H4 (cell line): ENCODE measurements at regions not wholly inside any gene's neighbourhood (a gene's known extent, or its start where the extent isn't known, plus 50 kb on each side); places are given as distances from the start of the nearest gene placed in this dataset.
"Not testable (repeated sequence)": the region's sequence is repeated elsewhere in the genome, so short reads cannot be mapped to it uniquely, and the experiment has no call there.

ENCODE experiments used
- DNase-seq: peaks from one replicate; pipeline ENCODE4 v3.0.0-alpha.2; 2015; ENCODE audit warnings: low spot score

DNA sequence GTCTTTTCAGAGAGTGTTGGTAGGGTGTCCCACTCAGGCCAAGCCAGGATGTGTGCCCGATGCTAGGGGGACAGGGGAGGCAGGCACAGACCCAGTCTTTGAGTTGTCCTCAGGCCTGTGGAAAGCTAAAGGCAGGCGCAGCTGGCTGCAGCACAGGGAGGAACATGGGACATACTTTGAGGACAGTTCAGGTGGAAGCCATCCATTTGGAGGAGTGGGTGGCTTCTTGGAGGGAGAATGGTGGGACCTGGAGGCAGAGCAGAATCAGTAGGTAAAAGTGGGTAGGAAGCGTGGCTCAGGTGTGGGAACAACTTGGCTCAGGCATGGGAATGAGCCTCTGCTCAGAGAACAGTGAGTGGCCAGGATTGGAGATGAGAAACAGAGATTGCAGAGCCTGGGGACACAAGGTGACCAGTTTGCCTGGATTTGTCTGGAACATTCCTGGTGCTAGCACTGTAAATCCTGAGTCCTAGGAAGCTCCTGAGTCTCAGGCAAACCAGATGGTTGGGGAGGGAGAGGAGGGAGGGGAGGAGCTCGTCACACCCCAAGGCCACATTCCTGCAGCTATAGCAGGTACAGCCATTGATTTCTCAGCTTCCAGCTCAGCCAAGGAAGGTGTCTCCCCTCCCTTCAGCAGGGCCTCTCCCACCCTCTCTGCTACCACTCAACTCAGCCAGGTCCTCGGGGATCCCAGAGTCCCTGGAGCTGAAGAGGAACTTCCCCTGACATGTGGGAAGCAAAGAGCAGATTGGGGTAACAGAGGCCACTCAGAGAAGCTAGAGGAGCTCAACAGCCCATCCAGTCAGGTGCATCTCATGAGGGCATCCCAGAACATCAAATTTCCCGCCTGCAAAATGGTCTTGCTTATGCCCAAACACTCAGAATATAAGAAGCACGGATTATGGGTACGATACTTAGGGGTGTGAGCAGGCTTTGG, 65.2 kb upstream of the TINAGL1 start:
- DNase-seq = no peak

DNA sequence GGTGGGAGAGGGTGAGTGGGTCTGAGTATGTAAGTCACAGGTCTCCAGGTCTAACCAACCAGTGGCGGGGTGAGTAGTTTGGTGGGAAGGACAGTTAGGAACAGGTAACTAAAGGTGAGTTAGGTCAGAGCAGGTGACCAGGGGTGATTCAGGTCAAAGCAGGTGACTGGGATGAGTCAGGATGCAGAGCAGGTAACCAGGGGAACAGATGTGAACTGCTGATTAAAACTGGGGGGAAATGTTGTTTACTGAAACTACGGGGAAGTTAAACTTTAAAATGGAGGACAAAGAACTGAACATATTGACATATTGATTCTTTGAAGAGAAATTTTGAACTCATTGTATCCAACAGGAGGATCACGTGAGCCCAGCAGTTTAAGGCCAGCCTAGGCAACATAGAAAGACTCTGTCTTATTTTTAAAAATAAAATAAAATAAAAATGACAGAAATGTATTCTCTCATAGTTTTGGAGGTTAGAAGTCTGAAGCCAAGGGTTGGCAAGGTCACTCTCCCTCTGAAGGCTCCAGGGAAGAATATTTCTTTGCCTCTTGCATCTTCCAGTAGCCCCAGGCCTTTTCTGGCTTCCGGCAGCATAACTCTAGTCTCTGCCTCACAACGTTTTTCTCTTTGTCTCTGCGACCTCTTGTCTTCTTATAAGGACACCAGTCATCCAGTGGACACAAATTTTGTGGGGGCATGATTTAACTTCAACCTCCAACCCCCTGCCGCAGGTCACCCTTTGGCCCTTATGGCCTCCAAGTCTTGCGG, 64.3 kb upstream of the TINAGL1 start:
- no peak for DNase-seq

DNA sequence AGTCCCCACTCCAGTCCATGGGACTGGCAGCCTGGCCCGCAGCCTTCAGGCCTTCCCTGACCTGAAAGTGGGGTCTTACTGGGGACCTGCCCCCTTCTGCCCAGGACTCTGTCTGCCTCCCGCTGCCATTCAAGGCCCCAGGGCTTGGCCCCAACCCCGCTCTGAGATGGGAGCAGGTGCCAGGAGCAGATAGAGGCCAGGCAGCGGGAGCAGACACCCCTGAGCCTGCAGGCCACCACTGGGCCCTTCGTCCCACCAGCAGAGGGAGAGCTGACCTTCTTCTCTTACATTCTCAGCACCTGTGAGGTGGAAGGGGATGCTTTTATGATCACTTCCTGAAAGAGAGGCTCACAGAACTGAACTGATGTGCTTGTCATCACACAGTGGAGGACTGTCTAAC, 62.2 kb upstream of the TINAGL1 start:
- no peak for DNase-seq

DNA sequence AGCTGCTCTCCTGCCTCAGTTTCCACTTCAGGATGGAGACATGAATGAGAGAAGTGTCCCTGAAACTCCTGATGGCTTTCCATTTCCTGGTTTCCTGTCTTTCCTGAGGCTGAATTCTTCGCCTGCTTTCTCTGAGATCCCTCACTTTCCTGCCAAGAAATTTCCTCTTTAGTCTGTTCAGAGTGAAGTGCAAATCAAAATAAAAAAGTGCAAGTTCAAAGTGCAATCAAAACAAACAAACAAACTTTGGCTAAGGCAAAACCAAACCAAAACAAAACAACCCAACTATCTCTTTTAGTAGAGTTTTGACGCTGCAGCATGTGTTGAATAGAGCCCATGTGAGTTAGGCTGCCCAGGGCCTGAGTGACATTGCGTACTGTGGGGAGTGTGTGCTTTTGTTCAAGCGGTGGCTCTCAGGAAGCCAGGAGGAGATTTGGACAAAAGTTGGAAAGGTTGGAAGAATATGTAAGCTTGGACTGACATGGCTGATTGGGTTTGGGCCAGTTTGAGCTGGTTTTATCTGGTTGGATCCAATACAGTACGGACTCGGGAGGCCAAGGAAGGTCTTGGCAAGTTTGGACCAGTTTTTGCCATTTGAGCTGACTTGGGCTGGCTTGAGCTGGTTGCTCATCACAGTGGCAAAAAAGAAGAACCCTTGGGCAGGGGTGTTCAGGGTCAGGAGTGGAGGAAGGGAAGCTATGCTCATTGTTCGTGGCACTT, 61.1 kb upstream of the TINAGL1 start:
- DNase-seq = no peak

DNA sequence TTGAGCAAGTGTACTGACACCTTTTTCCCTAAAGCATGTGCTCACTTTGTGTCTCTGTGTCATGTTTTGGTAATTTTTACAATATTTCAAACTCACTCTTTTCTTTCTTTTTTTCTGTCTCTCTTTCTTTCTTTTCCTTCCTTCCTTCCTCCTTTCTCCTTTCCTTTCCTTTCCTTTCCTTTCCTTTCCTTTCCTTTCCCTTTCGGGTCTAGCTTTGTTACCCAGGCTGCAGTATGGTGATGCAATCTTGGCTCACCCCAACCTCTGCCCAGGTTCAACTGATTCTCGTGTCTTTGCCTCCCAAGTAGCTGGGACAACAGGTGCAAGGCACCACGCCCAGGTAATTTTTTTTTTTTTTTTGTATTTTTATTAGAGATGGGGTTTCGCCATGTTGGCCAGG, 60.4 kb upstream of the TINAGL1 start:
- DNase-seq = no peak

DNA sequence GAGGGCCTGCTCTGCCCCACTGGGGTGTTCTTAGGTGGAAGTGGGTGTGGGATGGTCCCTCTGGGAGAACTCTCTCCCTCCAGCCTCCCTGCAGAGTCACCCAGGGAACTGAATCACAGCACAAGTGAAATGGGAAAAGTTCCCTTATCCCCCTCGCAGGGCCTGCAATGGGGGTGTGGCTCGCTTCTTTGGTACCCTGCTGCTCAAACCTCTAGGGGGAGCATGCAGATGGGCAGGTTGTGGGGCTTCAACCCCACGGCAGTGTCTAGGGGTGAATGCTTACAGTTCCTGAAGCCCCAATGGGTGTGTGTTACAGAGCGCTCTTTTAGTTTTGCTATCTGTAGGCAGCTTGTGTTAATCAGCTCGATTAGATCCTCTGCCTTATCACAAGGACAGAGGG, 59.0 kb upstream of the TINAGL1 start:
- DNase-seq = no peak

DNA sequence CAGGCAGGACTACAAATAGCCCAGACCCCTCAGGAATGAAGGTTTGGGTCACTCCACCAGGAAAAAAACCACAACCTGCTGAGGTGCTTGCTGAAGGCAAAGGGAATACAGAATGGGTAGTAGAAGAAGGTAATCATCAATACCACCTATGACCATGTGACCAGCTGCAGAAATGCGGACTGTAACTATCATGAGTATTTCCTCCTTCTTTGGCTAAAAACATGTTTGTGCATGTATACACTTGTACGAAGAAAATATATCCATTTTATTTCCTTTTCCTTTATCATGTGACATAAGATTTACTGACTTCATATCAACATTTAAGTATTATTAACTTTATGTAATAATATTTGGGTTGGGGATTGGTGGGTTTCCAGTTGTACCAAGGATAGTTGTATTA, 58.3 kb upstream of the TINAGL1 start:
- DNase-seq = not testable (repeated sequence)

DNA sequence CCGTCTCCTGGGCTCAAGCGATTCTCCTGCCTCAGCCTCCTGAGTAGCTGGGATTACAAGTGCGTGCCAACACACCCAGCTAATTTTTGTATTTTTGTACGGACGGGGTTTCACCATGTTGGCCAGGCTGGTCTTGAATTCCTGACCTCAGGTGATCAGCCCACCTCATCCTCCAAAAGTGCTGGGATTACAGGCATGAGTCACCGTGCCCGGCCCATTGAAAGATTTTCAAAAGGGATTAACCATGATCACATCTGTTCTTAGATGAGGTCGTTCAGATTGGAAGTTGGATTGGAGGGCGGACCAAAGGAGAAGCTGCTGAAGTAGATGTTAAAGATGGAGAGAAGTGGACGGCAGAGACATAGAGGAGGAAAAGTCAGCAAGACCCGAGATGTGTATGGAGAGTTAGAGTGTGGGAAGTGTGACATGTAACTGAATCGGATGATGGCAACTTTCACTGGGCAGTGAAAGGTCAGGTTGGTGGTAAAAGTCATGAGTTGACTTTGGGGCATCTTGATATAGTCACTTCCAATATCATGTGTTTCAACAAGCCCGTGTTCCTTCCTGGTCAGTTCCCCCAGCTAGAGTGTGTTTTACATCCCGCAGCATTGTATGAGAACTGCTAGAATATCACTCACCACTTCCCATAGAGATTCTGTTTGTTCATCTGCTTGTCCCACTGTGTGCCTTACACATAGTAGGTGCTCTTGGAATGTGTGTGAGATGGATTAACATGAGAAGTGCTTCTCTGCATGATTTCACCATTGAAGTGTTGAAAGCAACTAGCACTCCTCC, 54.4 kb upstream of the TINAGL1 start:
- no peak for DNase-seq

DNA sequence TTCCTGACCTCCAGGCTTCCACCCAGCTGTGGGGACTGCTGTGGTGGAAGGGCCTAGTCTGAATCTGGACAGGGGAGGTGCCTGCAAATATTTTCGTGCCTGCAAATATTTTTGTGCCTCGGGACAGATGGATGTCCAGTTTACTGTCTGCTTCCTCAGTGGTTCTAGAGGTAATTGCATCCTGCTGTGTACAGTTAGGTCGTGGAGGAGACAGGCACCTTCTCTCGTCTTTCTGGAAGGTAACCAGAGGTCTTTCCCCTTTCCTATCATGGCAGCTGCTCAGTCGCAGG, 53.8 kb upstream of the TINAGL1 start:
- no peak for DNase-seq

DNA sequence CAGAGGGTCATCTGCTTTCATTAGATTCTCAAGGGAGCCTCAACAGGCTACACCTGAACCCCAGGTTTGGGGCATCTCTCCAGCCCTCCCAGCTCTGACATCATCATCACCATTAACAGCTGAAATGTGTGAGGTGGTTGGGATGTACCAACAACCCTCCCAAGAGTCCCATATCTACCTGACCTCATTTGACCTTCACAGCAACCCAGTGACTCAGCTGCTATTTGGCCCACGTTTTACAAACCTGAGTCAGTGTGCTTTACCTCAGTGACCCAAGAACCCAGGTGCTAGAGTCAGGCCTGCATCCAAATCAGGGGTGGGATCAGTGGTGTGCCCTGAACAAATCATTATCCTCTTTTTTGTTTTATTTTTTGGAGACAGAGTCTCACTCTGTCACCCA, 53.3 kb upstream of the TINAGL1 start:
- no peak for DNase-seq

DNA sequence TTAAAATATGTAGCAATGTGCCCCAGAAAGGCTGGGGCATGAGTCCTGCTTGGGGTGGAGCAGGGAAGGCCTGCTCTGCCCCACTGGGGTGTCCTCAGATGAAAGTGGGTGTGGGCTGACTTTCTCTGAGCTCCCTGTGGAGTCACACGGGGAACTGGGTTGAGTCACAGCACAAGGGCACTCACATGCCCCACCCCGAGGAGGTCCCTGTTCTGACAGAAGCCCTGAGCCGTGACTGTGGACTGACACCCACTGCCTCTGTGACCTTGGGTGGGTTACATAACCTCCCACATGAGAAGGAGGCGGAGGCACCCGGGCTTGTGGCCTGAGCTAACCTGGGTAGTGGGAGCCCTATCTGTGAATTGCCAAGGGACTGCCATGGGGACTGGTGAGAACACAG, 52.5 kb upstream of the TINAGL1 start:
- DNase-seq = no peak

DNA sequence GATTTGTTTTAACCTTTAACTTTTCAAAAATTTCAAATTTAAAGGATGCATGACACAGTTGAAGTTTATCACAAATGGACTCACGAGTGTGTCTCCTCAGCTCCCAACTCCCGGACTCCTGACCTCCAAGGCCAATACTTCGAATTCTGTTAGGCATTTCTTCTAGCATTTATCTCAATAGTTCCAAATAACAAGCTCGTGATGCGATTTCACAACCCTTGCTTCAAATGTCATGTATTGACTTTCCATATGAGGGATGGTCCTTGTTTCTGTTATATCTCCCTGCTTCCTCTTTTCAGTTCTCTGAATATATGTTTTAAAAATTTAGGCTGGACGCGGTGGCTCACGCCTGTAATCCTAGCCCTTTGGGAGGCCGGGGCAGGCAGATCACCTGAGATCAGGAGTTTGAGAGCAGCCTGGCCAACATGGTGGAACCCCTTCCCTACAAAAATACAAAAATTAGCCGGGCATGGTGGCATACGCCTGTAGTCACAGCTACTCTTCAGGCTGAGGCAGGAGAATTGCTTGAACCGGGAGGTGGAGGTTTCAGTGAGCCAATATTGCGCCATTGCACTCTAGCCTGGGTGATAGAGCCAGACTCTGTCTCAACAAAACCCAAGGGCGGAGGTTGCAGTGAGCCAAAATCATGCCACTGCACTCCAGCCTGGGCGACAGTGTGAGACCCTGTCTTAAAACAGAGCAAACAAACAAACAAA, 52.0 kb upstream of the TINAGL1 start:
- no peak for DNase-seq
